HepG2 (cell line): ENCODE measurements at regions not wholly inside any gene's neighbourhood (a gene's known extent, or its start where the extent isn't known, plus 50 kb on each side); places are given as distances from the start of the nearest gene placed in this dataset.

Experiments used
- ATAC-seq: fragments of 200-7000 bp; cut with Tn5 transposase; 3 replicates; pipeline ENCODE4 v1.9.1; 2020; ENCODE audit warnings: mild to moderate bottlenecking, moderate library complexity
- BruUV-seq: library from RNA; stranded (reverse); fragments of 400-500 nt; replicated peaks from 2 replicates; lab custom pipeline; 2021; lab: Mats Ljungman, UMichigan
- CTCF ChIA-PET: fragments of 300-600 bp; formaldehyde crosslinking; extraction: SDS; loops from one replicate; lab custom pipeline; 2021; ENCODE audit warnings: low total read pairs, inconsistent platforms, low intra/inter-chr PET ratio; lab: Yijun Ruan, JAX
- POLR2A ChIA-PET: fragments of 350-600 bp; sonication (Branson Sonifier 250); formaldehyde crosslinking; loops from one replicate; lab custom pipeline; 2020; ENCODE audit warnings: antibody characterized with exemption, inconsistent platforms; lab: Yijun Ruan, JAX
- DNase-seq: peaks from one replicate; pipeline ENCODE4 v3.0.0-alpha.2; 2015; ENCODE audit warnings: low spot score
- FAIRE-seq: peaks from 3 replicates; lab custom pipeline; 2011; peaks lifted over from hg19 to GRCh38; lab: Jason Lieb, UNC
- H2AFZ ChIP-seq: one replicate; pipeline ENCODE4 v1.6.1; 2011; ENCODE audit warnings: low read length, inconsistent platforms
- H3K27ac ChIP-seq: fragments of 300-600 bp; 3 replicates; pipeline ENCODE4 v1.8.0; 2011; ENCODE audit warnings: mixed run types, mild to moderate bottlenecking, mixed read lengths, low read length, inconsistent platforms; ENCODE audit not compliant: insufficient read depth; ENCODE audit errors: extremely low read length
- H3K27me3 ChIP-seq, 2 experiments: fragments of 200-600 bp in 1 of 2; 2 replicates in 1 of 2; 3 replicates in 1 of 2; pipeline versions ENCODE4 v1.6.0 to v1.8.0; 2011; ENCODE audit warnings: low read length in 2 of 2, mild to moderate bottlenecking in 2 of 2, moderate library complexity in 2 of 2, inconsistent platforms in 1 of 2; ENCODE audit not compliant: insufficient read depth in 2 of 2, control insufficient read depth in 1 of 2
- H3K36me3 ChIP-seq, 2 experiments: fragments of 200-600 bp in 1 of 2; replicated peaks in 1 of 2; 2 replicates in 1 of 2; 3 replicates in 1 of 2; pipeline versions ENCODE4 v1.5.1 to v1.8.0; 2011; ENCODE audit warnings: low read length in 2 of 2, inconsistent platforms in 1 of 2; ENCODE audit not compliant: insufficient read depth in 2 of 2, control insufficient read depth in 1 of 2
- H3K4me1 ChIP-seq: 2 replicates; pipeline ENCODE4 v1.5.1; 2012; ENCODE audit warnings: low read length, inconsistent platforms; ENCODE audit not compliant: insufficient read depth
- H3K4me2 ChIP-seq: 2 replicates; pipeline ENCODE4 v1.6.0; 2011; ENCODE audit warnings: low read depth, low read length, inconsistent platforms
- H3K4me3 ChIP-seq, 3 experiments: fragments of 200-600 bp in 1 of 3; sonication (generic), shearing (Covaris generic) in 1 of 3; replicated peaks in 1 of 3; 2 replicates each; pipeline ENCODE4 v1.5.1; 2011 to 2016; ENCODE audit warnings: low read length in 3 of 3, inconsistent platforms in 2 of 3, low read depth in 2 of 3, mild to moderate bottlenecking in 2 of 3, control low read depth in 1 of 3, mixed read lengths in 1 of 3; ENCODE audit not compliant: insufficient read depth in 1 of 3
- H3K79me2 ChIP-seq: one replicate; pipeline ENCODE4 v1.6.1; 2011; ENCODE audit warnings: low read length, inconsistent platforms; ENCODE audit not compliant: insufficient read depth
- H3K9ac ChIP-seq: 2 replicates; pipeline ENCODE4 v1.6.0; 2011; ENCODE audit warnings: mild to moderate bottlenecking, low read depth, low read length, inconsistent platforms; ENCODE audit not compliant: insufficient read depth
- H3K9me3 ChIP-seq: 2 replicates; pipeline ENCODE4 v1.5.1; 2012; ENCODE audit warnings: mild to moderate bottlenecking, low read length
- H4K20me1 ChIP-seq: 2 replicates; pipeline ENCODE4 v1.6.0; 2011; ENCODE audit warnings: inconsistent platforms, mild to moderate bottlenecking, low read length, moderate library complexity; ENCODE audit not compliant: insufficient read depth
- ARNT ChIP-seq: fragments of 450-650 bp; IDR thresholded peaks from 2 replicates; pipeline ENCODE4 v1.6.1; 2017
- ATF7 ChIP-seq, 2 experiments: fragments of 450-650 bp in 1 of 2; sonication (generic) in 1 of 2; formaldehyde crosslinking in 1 of 2; IDR thresholded peaks; 2 replicates each; pipeline versions ENCODE4 v1.4.0 to v1.6.1; 2016 to 2020; ENCODE audit warnings: antibody characterized with exemption in 1 of 2, mild to moderate bottlenecking in 1 of 2, missing genetic modification reagents in 1 of 2
- CREB1 ChIP-seq, 2 experiments: fragments of 450-650 bp in 1 of 2; IDR thresholded peaks; 2 replicates each; pipeline ENCODE4 v1.6.1; 2016 to 2017; ENCODE audit warnings: control low read depth in 1 of 2, mild to moderate bottlenecking in 1 of 2, missing compliant biosample characterization in 1 of 2, missing genetic modification characterization in 1 of 2
- FOSL1 ChIP-seq: sonication (generic); formaldehyde crosslinking; IDR thresholded peaks from 2 replicates; pipeline ENCODE4 v1.9.0; 2021; ENCODE audit warnings: missing genetic modification reagents, borderline replicate concordance
- GTF3A ChIP-seq: sonication (generic); formaldehyde crosslinking; conservative IDR thresholded peaks from 2 replicates; pipeline ENCODE4 v1.4.0; 2020; ENCODE audit warnings: mild to moderate bottlenecking, missing genetic modification reagents
- HNF4A ChIP-seq: sonication (generic); formaldehyde crosslinking; IDR thresholded peaks from 2 replicates; pipeline ENCODE4 v1.4.0; 2020; ENCODE audit warnings: missing genetic modification reagents
- IRX3 ChIP-seq: sonication (generic); formaldehyde crosslinking; IDR thresholded peaks from 2 replicates; pipeline ENCODE4 v1.8.1; 2023; ENCODE audit warnings: mild to moderate bottlenecking, low read depth, missing genetic modification reagents, borderline replicate concordance
- MAFG ChIP-seq: sonication (generic); formaldehyde crosslinking; IDR thresholded peaks from 2 replicates; pipeline ENCODE4 v1.5.1; 2020; ENCODE audit warnings: mild to moderate bottlenecking, missing genetic modification reagents
- PAX8 ChIP-seq: sonication (generic); formaldehyde crosslinking; IDR thresholded peaks from 2 replicates; pipeline ENCODE4 v1.8.0; 2022; ENCODE audit warnings: mild to moderate bottlenecking, missing genetic modification reagents, borderline replicate concordance
- PCBP2 ChIP-seq: fragments of 200-400 bp; formaldehyde crosslinking; optimal IDR thresholded peaks from 2 replicates; pipeline ENCODE3; 2018; ENCODE audit warnings: low read length, low read depth; ENCODE audit not compliant: poor library complexity, severe bottlenecking
- PRMT3 ChIP-seq: sonication (generic); formaldehyde crosslinking; IDR thresholded peaks from 2 replicates; pipeline ENCODE4 v1.8.1; 2022; ENCODE audit warnings: low read depth, mild to moderate bottlenecking, moderate library complexity, missing genetic modification reagents, borderline replicate concordance
- RFXANK ChIP-seq: IDR thresholded peaks from 2 replicates; pipeline ENCODE4 v1.6.1; 2016
- SOX13 ChIP-seq, 3 experiments: fragments of 450-650 bp in 1 of 3; sonication (generic) in 1 of 3; formaldehyde crosslinking in 1 of 3; IDR thresholded peaks in 2 of 3; conservative IDR thresholded peaks in 1 of 3; 2 replicates each; pipeline versions ENCODE4 v1.5.0 to v1.6.1; 2016 to 2020; ENCODE audit warnings: antibody characterized with exemption in 1 of 3, mild to moderate bottlenecking in 1 of 3, missing compliant biosample characterization in 1 of 3, missing genetic modification reagents in 1 of 3, moderate library complexity in 1 of 3
- SP4 ChIP-seq: sonication (generic); formaldehyde crosslinking; IDR thresholded peaks from 2 replicates; pipeline ENCODE4 v1.8.1; 2023; ENCODE audit warnings: mild to moderate bottlenecking, missing genetic modification reagents
- SYNCRIP ChIP-seq: fragments of 200-400 bp; formaldehyde crosslinking; IDR thresholded peaks from 2 replicates; pipeline ENCODE4 v1.6.1; 2018; ENCODE audit warnings: mild to moderate bottlenecking, low read depth, low read length; ENCODE audit not compliant: insufficient read depth
- YEATS4 ChIP-seq: sonication (generic); formaldehyde crosslinking; IDR thresholded peaks from 2 replicates; pipeline ENCODE4 v1.4.0; 2020; ENCODE audit warnings: missing genetic modification reagents, borderline replicate concordance
- ZFP1 ChIP-seq: IDR thresholded peaks from 2 replicates; pipeline ENCODE4 v1.6.1; 2016
- ZMAT3 ChIP-seq: sonication (generic); formaldehyde crosslinking; conservative IDR thresholded peaks from 2 replicates; pipeline ENCODE4 v1.7.0; 2021; ENCODE audit warnings: missing genetic modification reagents
- ZNF800 ChIP-seq: sonication (generic); formaldehyde crosslinking; IDR thresholded peaks from 2 replicates; pipeline ENCODE4 v1.4.0; 2020; ENCODE audit warnings: missing genetic modification reagents
- ZSCAN21 ChIP-seq: sonication (generic); formaldehyde crosslinking; IDR thresholded peaks from 2 replicates; pipeline ENCODE4 v1.8.0; 2022; ENCODE audit warnings: mild to moderate bottlenecking, missing genetic modification reagents, moderate library complexity, borderline replicate concordance
- WGBS: methylation state at CpG from one replicate; pipeline ENCODE4 v1.1.6; 2017; ENCODE audit warnings: low lambda C conversion rate; 5-methylcytosine and 5-hydroxymethylcytosine counted together
- in situ Hi-C: cut with HindIII; loops from 2 replicates; pipeline ENCODE4 v1.10.0; 2017; ENCODE audit warnings: low pct_unique_long_range_greater_than_20kb; ENCODE audit not compliant: extremely low pct_ligation_motif_present
- intact Hi-C: fragments of 100-400 bp; cut with micrococcal nuclease; formaldehyde crosslinking; loops from one replicate; pipeline ENCODE4 v1.10.0; 2022; ENCODE audit not compliant: unreplicated experiment

DNA sequence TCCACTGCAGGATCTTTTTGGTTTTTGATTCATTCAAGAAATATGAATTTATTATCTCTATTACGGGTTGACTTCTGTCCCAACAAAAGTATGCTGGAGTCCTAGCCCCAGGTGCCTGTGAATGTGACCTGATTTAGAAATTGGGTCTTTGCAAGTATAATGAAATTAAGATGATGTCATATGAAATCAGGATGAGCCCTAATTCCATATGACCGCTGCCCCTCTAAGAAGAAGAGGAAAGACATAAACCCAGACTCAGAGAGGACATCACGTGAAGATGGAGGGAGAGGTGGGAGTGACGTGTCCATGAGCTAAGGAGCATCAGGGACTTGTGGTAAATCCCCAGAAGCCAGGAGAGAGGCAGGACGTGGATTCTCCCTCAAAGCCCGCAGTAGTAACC, 287.1 kb downstream of the LPIN1 start:
- Histone ChIP-seq H4K20me1 (no peaks in the 10 kb centered on the region), H3K9ac (no peak overlapping the region), H3K79me2 (no peaks in the 10 kb centered on the region), H3K9me3 (no peaks in the 10 kb centered on the region), H3K27ac (no peak overlapping the region), H2AFZ (no peak overlapping the region), H3K4me2 (no peak overlapping the region), H3K4me3 (no peak overlapping the region), H3K36me3 (no peaks in the 10 kb centered on the region), H3K4me1 (no peaks in the 10 kb centered on the region), H3K27me3 (peaks cover 2 to 9% of the 10 kb centered on the region in 2 experiments; a peak in 2 of 5 replicates)
- ChIA-PET POLR2A (no interaction called here), CTCF (no interaction called here)
- FAIRE-seq (no peak), ATAC-seq (no peak), DNase-seq (no peak)
- no peak for TF ChIP-seq ZMAT3 (CRISPR knock-in tag)
- no peak for TF ChIP-seq SYNCRIP
- no peak for TF ChIP-seq IRX3
- peak; percentile 84 for TF ChIP-seq ATF7 (IDR thresholded peaks at IDR 0.05)
- no peak for TF ChIP-seq ATF7 (CRISPR knock-in tag; IDR thresholded peaks at IDR 0.05)
- peak; percentile 72 for TF ChIP-seq CREB1 (IDR thresholded peaks at IDR 0.05)
- no peak for TF ChIP-seq CREB1 (CRISPR knock-in tag; IDR thresholded peaks at IDR 0.05)
- WGBS: 9% methylated on average over 6 of the region's 6 CpGs
- in situ Hi-C loops (no loop called here), intact Hi-C loops (no loop called here)
- BruUV-seq: no TSS peak

DNA sequence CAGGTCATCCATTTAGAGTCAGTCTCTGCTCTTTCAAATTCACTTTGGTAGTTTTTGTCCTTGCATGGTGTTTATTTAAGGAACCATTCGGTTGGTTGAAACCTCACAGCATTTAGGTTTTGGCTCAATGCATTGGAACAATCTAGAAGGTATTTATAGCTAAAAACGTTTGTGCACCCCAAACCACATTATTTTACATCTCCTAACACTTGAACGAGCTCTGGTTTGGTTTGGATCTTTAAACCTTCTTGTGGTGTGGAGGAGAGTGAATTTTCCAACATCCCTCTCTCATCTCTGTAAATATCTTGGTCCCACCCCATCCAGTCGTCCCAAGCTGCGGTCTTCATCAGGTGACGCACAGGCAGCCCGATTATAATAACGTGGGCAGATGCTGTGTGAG, 287.9 kb downstream of the LPIN1 start:
- no peak overlapping the region for H3K9ac ChIP-seq
- BruUV-seq: no TSS peak
- H3K27me3 ChIP-seq: peaks cover 2 to 9% of the 10 kb centered on the region in 2 experiments; a peak in 2 of 5 replicates
- no peak overlapping the region for H3K4me2 ChIP-seq
- H3K4me3 ChIP-seq: no peak overlapping the region
- no peaks in the 10 kb centered on the region for H4K20me1 ChIP-seq
- H3K4me1 ChIP-seq: no peaks in the 10 kb centered on the region
- no peak for DNase-seq
- ATAC-seq: no peak
- H2AFZ ChIP-seq: no peak overlapping the region
- intact Hi-C loops: no loop called here
- no peak overlapping the region for H3K27ac ChIP-seq
- ChIA-PET POLR2A (no interaction called here), CTCF (no interaction called here)
- 17% methylated on average over 8 of the region's 8 CpGs for WGBS
- H3K79me2 ChIP-seq: no peaks in the 10 kb centered on the region
- FAIRE-seq: no peak
- H3K36me3 ChIP-seq: no peaks in the 10 kb centered on the region
- in situ Hi-C loops: no loop called here
- H3K9me3 ChIP-seq: no peaks in the 10 kb centered on the region
- TF ChIP-seq FOSL1 (CRISPR knock-in tag) (no peak), PAX8 (no peak), RFXANK (no peak), SOX13 (IDR thresholded peaks at IDR 0.05) (no peak), SOX13 (CRISPR knock-in tag; conservative IDR thresholded peaks at IDR 0.05 in 1 of 2, IDR thresholded peaks at IDR 0.05 in 1 of 2) (no peak), YEATS4 (CRISPR knock-in tag) (no peak), GTF3A (CRISPR knock-in tag) (no peak), ARNT (no peak), ZFP1 (CRISPR knock-in tag) (no peak), ZNF800 (no peak), PRMT3 (CRISPR knock-in tag) (no peak), PCBP2 (no peak), SP4 (CRISPR knock-in tag) (no peak), HNF4A (CRISPR knock-in tag) (no peak), ZSCAN21 (no peak), MAFG (CRISPR knock-in tag) (no peak)
